ENCODE measurements at regions not wholly inside any gene's neighbourhood (a gene's known extent, or its start where the extent isn't known, plus 50 kb on each side); places are given as distances from the start of the nearest gene placed in this dataset.

- Histone ChIP-seq H3K36me3 (no peaks in the 10 kb centered on the region), H3K27ac (no peak overlapping the region), H3K9me3 (no peaks in the 10 kb centered on the region), H3K27me3 (ENCODE audit: low read depth) (no peaks in the 10 kb centered on the region), H3K4me3 (no peak overlapping the region), H3K4me1 (peaks cover 20% of the 10 kb centered on the region)
- ATAC-seq (no peak), DNase-seq (no peak)
- intact Hi-C loops (cut with DNase I), result no loop called here
- TF ChIP-seq CTCF (IDR thresholded peaks at IDR 0.05), result no peak
Observed at GRCh38 chr9:690517-691111, 150.9 kb upstream of the DMRT1 start.

DNA sequence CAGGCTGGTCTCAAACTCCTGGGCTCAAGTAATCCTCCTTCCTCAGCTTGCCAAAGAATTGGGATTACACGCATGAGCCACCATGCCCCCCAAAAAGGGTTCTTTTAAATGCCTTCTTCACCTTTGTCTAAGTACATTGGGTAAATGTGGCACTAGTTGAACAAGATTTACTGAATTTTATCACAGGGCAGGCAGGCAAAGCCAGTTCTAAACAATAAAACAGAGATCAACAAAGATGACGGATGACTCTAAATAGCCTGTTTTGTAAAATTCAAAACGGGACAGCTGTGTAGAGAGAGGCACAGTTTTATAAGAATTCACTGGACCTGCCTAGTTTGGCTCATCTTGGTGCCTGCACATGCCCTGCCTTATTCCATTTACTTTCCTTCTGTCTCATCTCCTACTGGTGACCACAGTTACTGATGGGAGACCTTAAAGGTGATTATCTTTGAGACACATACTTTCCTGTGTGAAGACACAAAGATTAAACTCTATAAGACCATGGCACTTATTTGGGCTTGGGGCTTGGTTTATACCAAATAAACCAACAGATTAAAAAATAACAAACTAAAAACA lies 149.6 kb upstream of the DMRT1 start:
- DNase-seq (no peak), ATAC-seq (no peak)
- no peaks in the 10 kb centered on the region for H3K9me3 ChIP-seq
- H3K27me3 ChIP-seq (ENCODE audit: low read depth), result no peaks in the 10 kb centered on the region
- H3K4me1 ChIP-seq, result peaks cover 32% of the 10 kb centered on the region
- H3K4me3 ChIP-seq, result no peak overlapping the region
- H3K27ac ChIP-seq, result no peak overlapping the region
- no peak for TF ChIP-seq CTCF (IDR thresholded peaks at IDR 0.05)
- intact Hi-C loops (cut with DNase I), result no loop called here
- H3K36me3 ChIP-seq, result no peaks in the 10 kb centered on the region

DNA sequence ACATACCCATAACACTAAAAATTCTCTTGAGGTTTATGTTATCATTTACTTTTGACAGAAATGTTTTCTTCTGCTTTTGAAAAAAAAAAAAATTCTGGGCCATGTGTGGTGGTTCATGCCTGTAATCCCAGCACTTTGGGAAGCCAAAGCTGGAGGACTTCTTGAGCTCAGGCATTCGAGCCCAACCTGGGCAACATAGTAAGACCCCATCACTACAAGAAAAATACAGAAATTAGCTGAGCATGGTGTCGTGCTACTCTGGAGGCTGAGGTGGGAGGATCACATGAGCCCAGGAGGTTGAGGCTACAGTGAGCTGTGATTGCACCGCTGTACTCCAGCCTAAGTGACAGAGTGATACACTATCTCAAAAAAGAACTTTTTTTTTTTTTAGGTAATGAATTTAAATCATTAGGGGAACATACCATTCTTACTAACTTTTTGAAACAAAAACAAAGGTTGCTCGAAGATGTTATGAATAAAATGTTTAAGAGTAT lies 148.8 kb upstream of the DMRT1 start:
- TF ChIP-seq CTCF (IDR thresholded peaks at IDR 0.05), result no peak
- ATAC-seq (no peak), DNase-seq (no peak)
- no peaks in the 10 kb centered on the region for H3K27me3 ChIP-seq (ENCODE audit: low read depth)
- H3K27ac ChIP-seq, result peak overlapping the region; percentile 54
- H3K4me1 ChIP-seq, result peaks cover 32% of the 10 kb centered on the region
- H3K4me3 ChIP-seq, result no peak overlapping the region
- intact Hi-C loops (cut with DNase I), result no loop called here
- no peaks in the 10 kb centered on the region for H3K36me3 ChIP-seq
- H3K9me3 ChIP-seq, result no peaks in the 10 kb centered on the region

GRCh38 chr9:693201-694091 lies 148.1 kb upstream of the DMRT1 start:
- Histone ChIP-seq H3K27ac (peak overlapping the region; percentile 54), H3K27me3 (ENCODE audit: low read depth) (no peaks in the 10 kb centered on the region), H3K9me3 (no peaks in the 10 kb centered on the region), H3K4me1 (peaks cover 32% of the 10 kb centered on the region), H3K36me3 (no peaks in the 10 kb centered on the region), H3K4me3 (peak overlapping the region; percentile 13)
- no peak for TF ChIP-seq CTCF (IDR thresholded peaks at IDR 0.05)
- intact Hi-C loops (cut with DNase I), result no loop called here
- ATAC-seq (peak in 1 of 2 donors; percentile 61), DNase-seq (no peak)

- Histone ChIP-seq H3K4me3 (peak overlapping the region; percentile 13), H3K27ac (peak overlapping the region; percentile 54), H3K36me3 (no peaks in the 10 kb centered on the region), H3K27me3 (ENCODE audit: low read depth) (no peaks in the 10 kb centered on the region), H3K4me1 (peaks cover 32% of the 10 kb centered on the region), H3K9me3 (no peaks in the 10 kb centered on the region)
- no peak for TF ChIP-seq CTCF (IDR thresholded peaks at IDR 0.05)
- ATAC-seq (no peak), DNase-seq (no peak)
- intact Hi-C loops (cut with DNase I), result no loop called here
Observed at GRCh38 chr9:694092-694402, 147.4 kb upstream of the DMRT1 start.

All from lower lobe of right lung (tissue), 2 donors.